ENCODE measurements at regions not wholly inside any gene's neighbourhood (a gene's known extent, or its start where the extent isn't known, plus 50 kb on each side); places are given as distances from the start of the nearest gene placed in this dataset.

GRCh38 chr10:46236941-46237681 is 49.7 kb upstream of the ANTXRL start:
- TF ChIP-seq CTCF (IDR thresholded peaks at IDR 0.05) (no peak), CEBPB (IDR thresholded peaks at IDR 0.05) (no peak), USF2 (IDR thresholded peaks at IDR 0.05) (no peak), POLR2A (IDR thresholded peaks at IDR 0.05; ENCODE audit: low read length) (no peak), CHD2 (IDR thresholded peaks at IDR 0.05; ENCODE audit: low read length, partially characterized antibody) (no peak), RAD21 (conservative IDR thresholded peaks at IDR 0.05 in 1 of 2, IDR thresholded peaks at IDR 0.05 in 1 of 2) (no peak)
